Epithelial cell of esophagus (primary cell): ENCODE measurements at regions not wholly inside any gene's neighbourhood (a gene's known extent, or its start where the extent isn't known, plus 50 kb on each side); places are given as distances from the start of the nearest gene placed in this dataset.

ENCODE experiments used
- DNase-seq: peaks from one replicate; pipeline ENCODE4 v3.0.0; 2010; ENCODE audit warnings: low read depth
- H3K4me3 ChIP-seq: 2 replicates; pipeline ENCODE4 v1.5.1; 2011; ENCODE audit warnings: mild to moderate bottlenecking, low read length, control low read depth
- TF ChIP-seq, protein P1 (sequence below): IDR thresholded peaks from 2 replicates; pipeline ENCODE4 v1.5.1; 2011; ENCODE audit warnings: low read depth, mild to moderate bottlenecking, low read length, control low read depth, inconsistent platforms; ENCODE audit not compliant: insufficient read depth; ENCODE audit errors: missing control alignments

DNA sequence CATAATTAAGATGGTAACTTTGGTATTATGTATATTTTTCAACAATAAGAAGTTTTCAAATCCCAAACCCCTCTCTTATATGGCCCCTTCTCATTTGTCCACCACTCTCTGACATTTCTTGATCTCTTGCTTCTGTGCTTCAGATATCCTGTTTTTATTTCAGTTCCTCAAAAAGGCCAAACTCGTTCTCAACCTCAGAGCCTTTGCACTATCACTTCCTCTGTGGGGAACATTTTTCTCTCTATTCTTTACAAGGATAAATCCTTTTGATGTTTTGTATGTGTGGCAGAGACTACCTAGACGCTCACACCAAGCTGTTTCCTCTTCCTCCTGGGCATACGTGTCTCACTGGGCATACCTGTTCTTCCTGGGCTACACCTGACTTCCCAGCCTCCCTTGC lies 54.2 kb upstream of the FRMD4A start:
- DNase-seq = peak; percentile 50
- H3K4me3 ChIP-seq = no peak overlapping the region
- TF ChIP-seq, protein P1, sequence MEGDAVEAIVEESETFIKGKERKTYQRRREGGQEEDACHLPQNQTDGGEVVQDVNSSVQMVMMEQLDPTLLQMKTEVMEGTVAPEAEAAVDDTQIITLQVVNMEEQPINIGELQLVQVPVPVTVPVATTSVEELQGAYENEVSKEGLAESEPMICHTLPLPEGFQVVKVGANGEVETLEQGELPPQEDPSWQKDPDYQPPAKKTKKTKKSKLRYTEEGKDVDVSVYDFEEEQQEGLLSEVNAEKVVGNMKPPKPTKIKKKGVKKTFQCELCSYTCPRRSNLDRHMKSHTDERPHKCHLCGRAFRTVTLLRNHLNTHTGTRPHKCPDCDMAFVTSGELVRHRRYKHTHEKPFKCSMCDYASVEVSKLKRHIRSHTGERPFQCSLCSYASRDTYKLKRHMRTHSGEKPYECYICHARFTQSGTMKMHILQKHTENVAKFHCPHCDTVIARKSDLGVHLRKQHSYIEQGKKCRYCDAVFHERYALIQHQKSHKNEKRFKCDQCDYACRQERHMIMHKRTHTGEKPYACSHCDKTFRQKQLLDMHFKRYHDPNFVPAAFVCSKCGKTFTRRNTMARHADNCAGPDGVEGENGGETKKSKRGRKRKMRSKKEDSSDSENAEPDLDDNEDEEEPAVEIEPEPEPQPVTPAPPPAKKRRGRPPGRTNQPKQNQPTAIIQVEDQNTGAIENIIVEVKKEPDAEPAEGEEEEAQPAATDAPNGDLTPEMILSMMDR = no peak

DNA sequence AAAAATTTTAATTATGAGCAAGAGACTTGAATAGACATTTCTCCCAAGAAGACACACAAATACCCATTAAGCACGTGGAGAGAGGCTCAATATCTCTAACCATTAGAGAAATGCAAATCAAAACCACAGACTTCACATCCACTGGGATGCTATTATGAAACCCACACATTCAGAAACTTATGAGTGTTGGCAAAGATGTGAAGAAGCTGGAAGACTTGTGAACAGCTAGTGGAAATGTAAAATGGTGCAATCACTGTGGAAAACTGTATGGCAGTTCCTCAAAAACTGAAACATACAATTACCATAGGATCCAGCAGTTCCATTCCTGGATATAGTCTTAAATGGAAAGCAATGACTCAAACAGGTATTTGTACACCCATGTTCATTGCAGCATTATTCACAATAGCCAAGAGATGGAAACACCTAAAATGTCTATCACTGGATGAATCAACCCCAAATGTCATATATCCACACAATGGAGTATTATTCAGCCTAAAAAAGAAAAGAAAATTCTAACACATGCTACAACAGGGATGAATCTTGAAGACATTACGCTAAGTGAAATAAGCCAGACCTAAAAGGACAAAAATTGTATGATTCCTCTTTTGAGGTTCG lies 53.5 kb upstream of the FRMD4A start:
- TF ChIP-seq, protein P1 = no peak
- DNase-seq = no peak

DNA sequence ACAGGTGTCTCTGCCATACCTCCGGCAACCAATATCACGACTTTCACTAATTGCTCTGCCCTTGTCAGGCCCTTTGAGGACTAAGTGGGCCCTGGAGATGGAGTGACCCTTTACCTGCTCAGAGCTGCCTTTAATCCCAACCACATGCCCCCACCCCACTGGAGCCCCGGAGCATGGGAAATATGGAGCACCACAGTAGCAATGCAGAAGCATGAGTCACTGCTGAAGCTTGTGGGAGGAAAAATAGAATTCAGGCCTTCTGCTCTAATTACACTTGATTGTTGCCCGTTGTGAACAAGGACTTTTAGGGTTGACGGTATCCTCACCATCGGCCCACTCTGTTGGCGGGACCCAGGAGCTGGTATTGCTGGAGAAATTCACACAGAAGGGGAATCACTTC lies 52.5 kb upstream of the FRMD4A start:
- peak; percentile 15 for DNase-seq
- TF ChIP-seq, protein P1 = no peak
- no peak overlapping the region for H3K4me3 ChIP-seq

More for the DNA sequence above, 53.5 kb upstream of the FRMD4A start:
- H3K4me3 ChIP-seq = no peak overlapping the region

DNA sequence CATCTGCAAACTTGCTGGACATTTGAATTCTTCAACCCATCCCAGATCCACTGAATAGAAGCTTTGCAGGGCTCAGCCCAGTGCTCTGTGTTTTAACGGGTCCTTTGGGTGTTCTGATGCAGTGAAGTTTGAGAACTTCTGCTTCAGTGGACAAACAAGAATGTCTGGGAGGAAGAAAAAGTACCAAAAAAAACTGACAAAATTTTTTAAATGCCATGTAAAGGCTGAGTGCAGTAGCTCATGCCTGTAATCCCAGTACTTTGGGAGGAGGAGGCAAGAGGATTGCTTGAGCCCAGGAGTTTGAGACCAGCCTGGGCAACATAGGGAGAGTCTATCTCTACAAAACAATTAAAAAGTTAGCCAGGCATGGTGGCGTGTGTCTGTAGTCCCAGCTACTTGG lies 51.8 kb upstream of the FRMD4A start:
- no peak overlapping the region for H3K4me3 ChIP-seq
- no peak for DNase-seq
- TF ChIP-seq, protein P1 = no peak

DNA sequence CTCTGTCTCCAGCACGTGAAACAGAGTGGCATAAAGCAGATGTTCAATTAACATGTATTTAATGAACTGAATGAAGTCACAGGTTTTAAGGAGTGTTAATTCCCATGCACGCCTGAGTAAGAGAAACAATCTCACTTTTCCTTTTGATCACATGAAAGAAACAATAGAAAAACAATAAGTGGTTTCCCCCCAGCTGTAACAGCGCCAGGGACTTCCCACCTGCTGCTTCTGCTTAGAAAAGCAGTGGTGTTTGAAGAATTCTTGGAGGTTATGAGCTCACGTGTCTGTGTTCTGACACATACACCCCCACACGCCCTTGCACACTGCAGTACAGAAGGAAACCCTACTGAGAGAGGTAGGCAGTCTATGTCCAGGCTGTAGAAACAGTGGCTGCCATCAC lies 51.3 kb upstream of the FRMD4A start:
- no peak overlapping the region for H3K4me3 ChIP-seq
- DNase-seq = no peak
- TF ChIP-seq, protein P1 = no peak

DNA sequence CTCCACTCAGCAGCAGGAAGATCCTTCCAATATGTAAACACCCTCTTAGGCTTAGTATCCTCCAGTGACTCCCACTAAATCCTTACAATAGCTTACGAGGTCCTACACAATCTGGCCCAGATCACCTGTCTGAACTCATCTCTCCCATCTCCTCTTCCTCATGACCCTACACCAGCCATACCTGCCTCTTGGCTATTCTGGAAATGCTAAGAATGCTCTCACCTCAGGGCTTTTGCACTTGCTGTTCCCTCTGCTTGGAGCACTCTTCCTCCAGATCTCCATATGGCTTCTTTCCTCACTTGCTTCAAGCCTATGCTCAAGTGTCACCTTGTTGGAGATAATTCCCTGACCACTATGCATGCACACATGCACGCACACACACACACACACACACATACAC lies 50.8 kb upstream of the FRMD4A start:
- DNase-seq = no peak
- no peak overlapping the region for H3K4me3 ChIP-seq
- TF ChIP-seq, protein P1 = no peak

DNA sequence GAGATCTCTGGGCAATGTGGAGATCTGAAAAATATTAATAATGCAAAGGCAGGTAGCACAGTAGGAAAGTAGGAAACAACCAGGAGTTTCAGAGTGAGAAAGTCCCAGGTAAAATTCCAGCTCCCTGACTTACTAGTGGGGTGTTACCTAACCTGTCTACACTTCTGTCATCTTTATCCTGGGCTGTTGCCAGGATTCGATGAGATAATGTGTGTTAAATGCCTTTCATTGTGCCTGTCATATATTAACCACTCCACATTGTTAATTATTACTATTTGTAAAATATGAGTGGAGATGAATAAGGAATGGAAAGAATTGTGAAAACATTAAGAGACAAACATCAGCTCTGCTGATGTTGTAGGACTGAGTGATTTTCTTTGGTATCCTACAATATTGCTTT lies 50.0 kb upstream of the FRMD4A start:
- TF ChIP-seq, protein P1 = no peak
- DNase-seq = peak; percentile 73
- H3K4me3 ChIP-seq = no peak overlapping the region
